PC-3 (cell line): ENCODE measurements at regions not wholly inside any gene's neighbourhood (a gene's known extent, or its start where the extent isn't known, plus 50 kb on each side); places are given as distances from the start of the nearest gene placed in this dataset.

Experiments used
- ATAC-seq: fragments of 200-7000 bp; cut with Tn5 transposase; 2 replicates; pipeline ENCODE4 v1.9.1; 2020; ENCODE audit warnings: mild to moderate bottlenecking, moderate library complexity
- BruUV-seq: library from RNA; stranded (reverse); fragments of 400-500 nt; replicated peaks from 2 replicates; lab custom pipeline; 2021; lab: Mats Ljungman, UMichigan
- CTCF ChIA-PET: fragments of 300-600 bp; sonication (Branson Sonifier 250); formaldehyde crosslinking; loops from one replicate; lab custom pipeline; 2022; ENCODE audit warnings: antibody characterized with exemption; lab: Charles Lee
- POLR2A ChIA-PET: fragments of 300-600 bp; sonication (Branson Sonifier 250); formaldehyde crosslinking; loops from one replicate; lab custom pipeline; 2022; ENCODE audit warnings: antibody characterized with exemption; ENCODE audit not compliant: unreplicated experiment; lab: Charles Lee
- DNase-seq: peaks from one replicate; pipeline ENCODE4 v3.0.0-alpha.2; 2015
- H2AFZ ChIP-seq: fragments of 300-600 bp; sonication (generic); 2 replicates; pipeline ENCODE4 v1.6.0; 2016; ENCODE audit warnings: antibody characterized with exemption, low read length
- H3F3A ChIP-seq: fragments of 300-600 bp; sonication (generic); one replicate; pipeline ENCODE4 v1.6.0; 2017; ENCODE audit warnings: antibody characterized with exemption, low read length, control low read depth, mild to moderate bottlenecking; ENCODE audit not compliant: unreplicated experiment
- H3K27ac ChIP-seq: fragments of 300-600 bp; sonication (generic); 2 replicates; pipeline ENCODE4 v1.5.1; 2016; ENCODE audit warnings: mild to moderate bottlenecking, low read length
- H3K27me3 ChIP-seq: fragments of 300-600 bp; sonication (generic); 2 replicates; pipeline ENCODE4 v1.6.1; 2016; ENCODE audit warnings: low read length, mixed read lengths
- H3K36me3 ChIP-seq: fragments of 300-600 bp; sonication (generic); 2 replicates; pipeline ENCODE4 v1.6.1; 2016; ENCODE audit warnings: low read depth, mixed run types, low read length, mixed read lengths
- H3K4me1 ChIP-seq: fragments of 300-600 bp; sonication (generic); 2 replicates; pipeline ENCODE4 v1.5.1; 2016; ENCODE audit warnings: low read length; ENCODE audit not compliant: insufficient read depth
- H3K4me2 ChIP-seq: fragments of 300-600 bp; sonication (generic); 2 replicates; pipeline ENCODE4 v1.6.0; 2016; ENCODE audit warnings: low read length
- H3K4me3 ChIP-seq: fragments of 300-600 bp; sonication (generic); 2 replicates; pipeline ENCODE4 v1.5.1; 2016; ENCODE audit warnings: mild to moderate bottlenecking, low read length, mixed read lengths
- H3K79me2 ChIP-seq: fragments of 300-600 bp; sonication (generic); 2 replicates; pipeline ENCODE4 v1.6.1; 2017; ENCODE audit warnings: low read length, mixed read lengths
- H3K9ac ChIP-seq: fragments of 300-600 bp; sonication (generic); 2 replicates; pipeline ENCODE4 v1.6.0; 2016; ENCODE audit warnings: mild to moderate bottlenecking, low read length
- H3K9me2 ChIP-seq: fragments of 300-600 bp; sonication (generic); replicated peaks from 2 replicates; pipeline ENCODE4 v1.6.1; 2016; ENCODE audit warnings: mixed run types, low read length, mixed read lengths
- H3K9me3 ChIP-seq: fragments of 300-600 bp; sonication (generic); 2 replicates; pipeline ENCODE4 v1.6.1; 2016; ENCODE audit warnings: low read length, mixed read lengths
- H4K20me1 ChIP-seq: fragments of 300-600 bp; sonication (generic); 2 replicates; pipeline ENCODE4 v1.6.1; 2016; ENCODE audit warnings: low read length, mixed read lengths
- CTCF ChIP-seq: fragments of 300-600 bp; sonication (generic); conservative IDR thresholded peaks from 2 replicates; pipeline ENCODE4 v1.5.1; 2017; ENCODE audit warnings: antibody characterized with exemption, low read depth, mild to moderate bottlenecking, low read length
- EZH2 ChIP-seq: fragments of 300-600 bp; sonication (generic); IDR thresholded peaks from one replicate; pipeline ENCODE4 v1.6.1; 2017; ENCODE audit warnings: antibody characterized with exemption, mild to moderate bottlenecking, low read length; ENCODE audit not compliant: unreplicated experiment
- EZH2phosphoT487 ChIP-seq: fragments of 300-600 bp; sonication (generic); IDR thresholded peaks from 2 replicates; pipeline ENCODE4 v1.6.1; 2018; ENCODE audit warnings: mild to moderate bottlenecking, antibody characterized with exemption, low read length, borderline replicate concordance
- intact Hi-C: fragments of 100-400 bp; cut with micrococcal nuclease; formaldehyde crosslinking; loops from 2 replicates; pipeline ENCODE4 v1.9.0; 2023

- no TSS peak for BruUV-seq
- ChIA-PET POLR2A (no interaction called here), CTCF (no interaction called here)
- no peak overlapping the region for H3K4me3 ChIP-seq
- H3K36me3 ChIP-seq: no peaks in the 10 kb centered on the region
- no peaks in the 10 kb centered on the region for H3K9me2 ChIP-seq
- no peak overlapping the region for H2AFZ ChIP-seq
- no peaks in the 10 kb centered on the region for H4K20me1 ChIP-seq
- no peak overlapping the region for H3K4me2 ChIP-seq
- no peak overlapping the region for H3K9ac ChIP-seq
- intact Hi-C loops: no loop called here
- H3K9me3 ChIP-seq: no peaks in the 10 kb centered on the region
- H3F3A ChIP-seq: no peaks in the 10 kb centered on the region
- no peaks in the 10 kb centered on the region for H3K4me1 ChIP-seq
- TF ChIP-seq CTCF (peak; percentile 43; the same call in 1 of the 2 replicates), EZH2 (no peak)
- H3K79me2 ChIP-seq: no peaks in the 10 kb centered on the region
- no peak overlapping the region for H3K27ac ChIP-seq
- peaks cover 4% of the 10 kb centered on the region; the same call in 1 of the 2 replicates for H3K27me3 ChIP-seq
- ATAC-seq (no peak), DNase-seq (peak; percentile 15)
These were observed 106.8 kb upstream of the RIPOR2 start for GRCh38 chr6:25042536-25042935.

GRCh38 chr6:25042984-25043725 lies 107.4 kb upstream of the RIPOR2 start:
- ChIA-PET CTCF (no interaction called here), POLR2A (no interaction called here)
- Histone ChIP-seq H3K79me2 (no peaks in the 10 kb centered on the region), H3K9me3 (no peaks in the 10 kb centered on the region), H3K4me1 (no peaks in the 10 kb centered on the region), H4K20me1 (no peaks in the 10 kb centered on the region), H2AFZ (no peak overlapping the region), H3K9me2 (no peaks in the 10 kb centered on the region), H3K27ac (no peak overlapping the region), H3F3A (no peaks in the 10 kb centered on the region), H3K4me3 (no peak overlapping the region), H3K27me3 (peaks cover 4% of the 10 kb centered on the region; the same call in 1 of the 2 replicates), H3K9ac (no peak overlapping the region), H3K36me3 (no peaks in the 10 kb centered on the region), H3K4me2 (no peak overlapping the region)
- intact Hi-C loops: no loop called here
- no peak for TF ChIP-seq CTCF
- no peak for TF ChIP-seq EZH2phosphoT487
- TF ChIP-seq EZH2: no peak
- DNase-seq (no peak), ATAC-seq (no peak)
- BruUV-seq: no TSS peak

GRCh38 chr6:25043892-25044291 lies 108.1 kb upstream of the RIPOR2 start:
- no peaks in the 10 kb centered on the region for H3K36me3 ChIP-seq
- BruUV-seq: no TSS peak
- no peaks in the 10 kb centered on the region for H3K4me1 ChIP-seq
- H3K4me2 ChIP-seq: no peak overlapping the region
- peaks cover 4% of the 10 kb centered on the region; the same call in 1 of the 2 replicates for H3K27me3 ChIP-seq
- DNase-seq (no peak), ATAC-seq (no peak)
- H3K9ac ChIP-seq: no peak overlapping the region
- ChIA-PET CTCF (no interaction called here), POLR2A (no interaction called here)
- no peaks in the 10 kb centered on the region for H4K20me1 ChIP-seq
- intact Hi-C loops: no loop called here
- H3K79me2 ChIP-seq: no peaks in the 10 kb centered on the region
- H3K27ac ChIP-seq: no peak overlapping the region
- H2AFZ ChIP-seq: no peak overlapping the region
- no peak overlapping the region for H3K4me3 ChIP-seq
- H3K9me2 ChIP-seq: no peaks in the 10 kb centered on the region
- no peaks in the 10 kb centered on the region for H3K9me3 ChIP-seq
- H3F3A ChIP-seq: no peaks in the 10 kb centered on the region
- TF ChIP-seq EZH2: no peak
- TF ChIP-seq EZH2phosphoT487: no peak
- no peak for TF ChIP-seq CTCF
